WI38 (cell line): ENCODE measurements at regions not wholly inside any gene's neighbourhood (a gene's known extent, or its start where the extent isn't known, plus 50 kb on each side); places are given as distances from the start of the nearest gene placed in this dataset.
A peak's percentile ranks its signal among the peaks of the same experiment; 100 is the strongest.

Experiments used
- H3K4me3 ChIP-seq: 2 replicates; pipeline ENCODE4 v1.5.1; 2011; ENCODE audit warnings: low read depth, mild to moderate bottlenecking, control low read depth, low read length
- CTCF ChIP-seq: IDR thresholded peaks from 2 replicates; pipeline ENCODE4 v1.5.1; 2012; ENCODE audit warnings: low read depth, mild to moderate bottlenecking, control low read depth, low read length

DNA sequence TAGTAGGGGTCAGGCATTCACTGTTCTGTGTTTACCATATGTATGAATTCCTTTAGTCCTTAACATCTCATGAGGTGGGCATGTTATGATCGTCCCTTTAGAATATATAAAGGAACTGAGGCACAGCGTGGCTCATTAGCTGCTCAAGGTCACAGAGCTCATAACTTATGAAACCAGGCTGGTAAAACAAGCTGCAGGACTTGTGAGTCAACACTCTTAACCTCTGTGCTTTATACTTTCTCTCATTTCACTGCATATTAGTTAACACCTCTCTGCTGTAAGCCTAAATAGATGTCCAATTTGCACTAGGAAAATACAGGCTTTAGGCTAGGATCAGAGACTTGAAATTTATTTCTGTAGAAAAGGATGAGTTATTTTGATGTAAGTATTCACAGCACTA is 180.3 kb upstream of the HDAC9 start:
- TF ChIP-seq CTCF: no peak
- no peak overlapping the region for H3K4me3 ChIP-seq

- TF ChIP-seq CTCF: no peak
- H3K4me3 ChIP-seq: no peak overlapping the region
Observed at GRCh38 chr7:18317941-18318340, 177.6 kb upstream of the HDAC9 start.

DNA sequence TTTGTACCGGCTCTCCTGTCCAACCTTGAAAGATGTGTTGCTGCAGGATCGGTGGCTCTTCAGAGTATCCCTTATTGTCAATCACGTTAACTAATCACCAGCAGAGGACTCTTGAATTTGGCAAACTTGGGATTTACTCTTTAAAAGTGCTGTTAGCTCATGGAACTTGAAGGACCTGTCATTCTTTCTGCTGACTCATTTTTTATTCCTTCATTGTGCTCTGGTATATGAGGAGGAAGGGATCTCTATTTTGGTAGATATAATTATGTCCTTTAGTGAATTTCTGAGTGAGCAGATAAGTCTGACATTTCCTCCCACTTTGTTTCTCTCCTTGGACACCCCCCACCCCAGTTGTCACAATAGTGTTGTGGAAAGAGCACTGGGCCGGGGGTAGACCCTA is 175.1 kb upstream of the HDAC9 start:
- no peak for TF ChIP-seq CTCF
- no peak overlapping the region for H3K4me3 ChIP-seq

DNA sequence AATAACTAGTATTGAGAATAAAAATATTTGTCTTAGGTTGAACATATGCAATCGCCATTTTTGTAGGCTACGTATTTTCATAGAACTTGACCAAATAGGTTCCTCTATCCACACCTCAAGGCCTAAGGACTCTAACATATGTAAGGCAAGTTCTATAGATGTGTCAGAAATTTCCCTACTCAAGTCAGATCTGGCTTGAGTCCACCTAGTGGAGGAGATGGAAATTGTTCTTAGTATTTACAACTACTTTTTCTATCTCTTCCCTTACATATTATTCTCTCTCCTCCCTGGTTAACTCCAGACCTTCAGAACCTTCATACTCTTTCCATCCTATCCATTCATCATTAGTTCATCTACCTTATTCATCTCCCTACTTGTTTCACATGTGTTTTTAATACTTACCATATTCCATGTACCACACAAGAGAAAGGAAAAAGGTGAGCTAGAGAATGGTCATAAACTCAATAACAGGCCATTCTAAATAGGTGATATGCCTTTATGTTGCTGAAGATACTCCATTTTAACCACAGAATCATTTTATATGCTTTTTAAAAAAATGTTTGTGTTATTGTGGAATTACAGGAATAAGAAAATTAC is 174.5 kb upstream of the HDAC9 start:
- TF ChIP-seq CTCF: peak; percentile 21; the same call in 1 of the 2 replicates
- H3K4me3 ChIP-seq: no peak overlapping the region

GRCh38 chr7:18330548-18330947 is 165.0 kb upstream of the HDAC9 start:
- H3K4me3 ChIP-seq: no peak overlapping the region
- no peak for TF ChIP-seq CTCF

GRCh38 chr7:18336626-18337025 is 158.9 kb upstream of the HDAC9 start:
- H3K4me3 ChIP-seq: no peak overlapping the region
- no peak for TF ChIP-seq CTCF

DNA sequence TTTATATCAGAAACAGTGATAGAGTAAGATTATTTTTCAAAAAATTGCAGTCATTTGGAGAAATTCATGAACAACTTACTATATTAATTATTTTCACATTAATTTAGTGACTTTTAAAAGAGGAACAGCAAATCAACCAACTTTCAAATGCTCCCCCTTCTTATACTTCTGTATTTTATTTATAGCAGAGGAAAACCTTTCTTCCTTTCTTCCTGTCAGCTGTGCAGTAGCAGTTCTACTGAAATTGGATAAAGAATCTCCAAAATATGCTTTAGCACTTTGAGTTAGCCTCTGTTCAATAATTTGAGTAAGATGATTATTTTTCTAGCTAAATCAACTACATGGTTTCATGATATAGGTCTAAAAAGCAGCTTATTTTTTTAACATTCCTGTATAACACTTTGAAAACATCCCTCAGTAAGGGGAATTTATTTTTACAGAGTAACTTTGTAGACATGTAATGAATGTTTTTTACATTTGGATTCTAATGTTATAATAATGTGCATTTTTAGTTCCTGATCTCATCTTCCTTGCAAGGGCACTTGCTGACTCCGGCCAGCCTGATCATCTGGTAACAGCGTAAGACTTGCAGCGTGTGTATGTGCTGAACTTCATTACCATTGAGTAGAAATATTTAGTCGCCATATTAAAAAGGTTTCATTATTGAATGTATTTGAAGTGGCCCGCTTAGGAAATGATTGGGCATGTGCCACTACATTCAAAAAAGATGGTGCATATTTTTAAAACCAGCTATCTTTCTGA is 158.3 kb upstream of the HDAC9 start:
- H3K4me3 ChIP-seq: no peak overlapping the region
- no peak for TF ChIP-seq CTCF
